ENCODE measurements at regions not wholly inside any gene's neighbourhood (a gene's known extent, or its start where the extent isn't known, plus 50 kb on each side); places are given as distances from the start of the nearest gene placed in this dataset.

GRCh38 chr12:127121494-127122084 lies 1145.4 kb upstream of the TMEM132C start:
- Histone ChIP-seq H3K4me2 (replicated peaks; ENCODE audit: low read depth, low read length, poor library complexity, severe bottlenecking) (no peak overlapping the region), H3K9ac (ENCODE audit: low read length) (no peak overlapping the region), H3K9me3 (ENCODE audit: control extremely low read depth in 1 of 3, control insufficient read depth in 2 of 3, insufficient read depth in 1 of 3, low read length in 2 of 3) (no peaks in the 10 kb centered on the region), H2AFZ (ENCODE audit: insufficient read depth, low read depth, low read length, poor library complexity, severe bottlenecking) (no peak overlapping the region), H3K36me3 (replicated peaks in 1 of 2; ENCODE audit: control extremely low read depth in 1 of 2, control insufficient read depth in 1 of 2, extremely low read depth in 1 of 2, insufficient read depth in 2 of 2, low read length in 1 of 2) (no peaks in the 10 kb centered on the region), H4K20me1 (ENCODE audit: control insufficient read depth, insufficient read depth, low read length, poor library complexity, severe bottlenecking) (no peaks in the 10 kb centered on the region), H3K4me3 (ENCODE audit: control extremely low read depth in 1 of 5, extremely low read depth in 1 of 5, insufficient read depth in 1 of 5, low read depth in 2 of 5, low read length in 4 of 5) (no peak overlapping the region), H3K79me2 (ENCODE audit: control insufficient read depth, insufficient read depth, low read length) (no peaks in the 10 kb centered on the region), H3K27ac (ENCODE audit: low read length in 2 of 2) (no peak overlapping the region), H3K4me1 (ENCODE audit: control insufficient read depth in 2 of 2, insufficient read depth in 2 of 2, low read length in 2 of 2) (no peaks in the 10 kb centered on the region), H3K27me3 (replicated peaks in 1 of 4; ENCODE audit: control extremely low read depth in 1 of 4, control insufficient read depth in 3 of 4, insufficient read depth in 4 of 4, low read length in 3 of 4) (no peaks in the 10 kb centered on the region)
- intact Hi-C loops (cut with micrococcal nuclease): no loop called here
- TF ChIP-seq CTCF (IDR thresholded peaks at IDR 0.05): no peak
- no peak for TF ChIP-seq EZH2 (IDR thresholded peaks at IDR 0.05; ENCODE audit: borderline replicate concordance, insufficient read depth, low read depth, low read length, poor library complexity, severe bottlenecking)
- 92% methylated on average over 2 of the region's 4 CpGs for whole genome bisulfite sequencing (ENCODE audit: insufficient coverage)
- no peak overlapping the region for H3K27ac Mint-ChIP-seq
- no peak overlapping the region for H3K4me3 Mint-ChIP-seq
- no peaks in the 10 kb centered on the region for H3K9me3 Mint-ChIP-seq (ENCODE audit: insufficient read depth)
- ATAC-seq (ENCODE audit: low read depth): no peak
- H3K27me3 Mint-ChIP-seq: no peaks in the 10 kb centered on the region
- ChIA-PET CTCF (no interaction called here), POLR2A (no interaction called here)
- no peaks in the 10 kb centered on the region for H3K4me1 Mint-ChIP-seq
- DNase-seq: no peak

GRCh38 chr12:127125607-127126259 lies 1141.2 kb upstream of the TMEM132C start:
- no peak for ATAC-seq (ENCODE audit: low read depth)
- no peak for TF ChIP-seq EZH2 (IDR thresholded peaks at IDR 0.05; ENCODE audit: borderline replicate concordance, insufficient read depth, low read depth, low read length, poor library complexity, severe bottlenecking)
- TF ChIP-seq CTCF (IDR thresholded peaks at IDR 0.05): no peak
- peaks cover 2% of the 10 kb centered on the region for H3K9me3 Mint-ChIP-seq (ENCODE audit: insufficient read depth)
- no peaks in the 10 kb centered on the region for H3K27me3 ChIP-seq (replicated peaks in 1 of 4; ENCODE audit: control extremely low read depth in 1 of 4, control insufficient read depth in 3 of 4, insufficient read depth in 4 of 4, low read length in 3 of 4)
- no peaks in the 10 kb centered on the region for H3K27me3 Mint-ChIP-seq
- ChIA-PET CTCF (no interaction called here), POLR2A (no interaction called here)
- no peak for DNase-seq
- WGBS (ENCODE audit: insufficient coverage): 70% methylated on average over 1 of the region's 3 CpGs
- no peaks in the 10 kb centered on the region for H4K20me1 ChIP-seq (ENCODE audit: control insufficient read depth, insufficient read depth, low read length, poor library complexity, severe bottlenecking)
- no peaks in the 10 kb centered on the region for H3K4me1 Mint-ChIP-seq
- no peak overlapping the region for H3K4me3 Mint-ChIP-seq
- H3K4me3 ChIP-seq (ENCODE audit: control extremely low read depth in 1 of 5, extremely low read depth in 1 of 5, insufficient read depth in 1 of 5, low read depth in 2 of 5, low read length in 4 of 5): no peak overlapping the region
- no peak overlapping the region for H2AFZ ChIP-seq (ENCODE audit: insufficient read depth, low read depth, low read length, poor library complexity, severe bottlenecking)
- intact Hi-C loops (cut with micrococcal nuclease): no loop called here
- no peaks in the 10 kb centered on the region for H3K79me2 ChIP-seq (ENCODE audit: control insufficient read depth, insufficient read depth, low read length)
- H3K27ac Mint-ChIP-seq: no peak overlapping the region
- no peaks in the 10 kb centered on the region for H3K36me3 ChIP-seq (replicated peaks in 1 of 2; ENCODE audit: control extremely low read depth in 1 of 2, control insufficient read depth in 1 of 2, extremely low read depth in 1 of 2, insufficient read depth in 2 of 2, low read length in 1 of 2)
- H3K27ac ChIP-seq (ENCODE audit: low read length in 2 of 2): no peak overlapping the region
- no peak overlapping the region for H3K9ac ChIP-seq (ENCODE audit: low read length)
- H3K9me3 ChIP-seq (ENCODE audit: control extremely low read depth in 1 of 3, control insufficient read depth in 2 of 3, insufficient read depth in 1 of 3, low read length in 2 of 3): no peaks in the 10 kb centered on the region
- H3K4me1 ChIP-seq (ENCODE audit: control insufficient read depth in 2 of 2, insufficient read depth in 2 of 2, low read length in 2 of 2): no peaks in the 10 kb centered on the region
- H3K4me2 ChIP-seq (replicated peaks; ENCODE audit: low read depth, low read length, poor library complexity, severe bottlenecking): no peak overlapping the region

All from B cell (primary cell).